Femur (tissue), 1 donor: ENCODE measurements at regions not wholly inside any gene's neighbourhood (a gene's known extent, or its start where the extent isn't known, plus 50 kb on each side); places are given as distances from the start of the nearest gene placed in this dataset.

Experiments
- DNase-seq: peaks from one replicate; pipeline ENCODE4 v3.0.0-alpha.2; 2017

- no peak for DNase-seq
These were observed 131.4 kb downstream of the BBS10 start for GRCh38 chr12:76216585-76217472.

- DNase-seq, result no peak
These were observed 123.6 kb upstream of the NAP1L1 start for GRCh38 chr12:76208129-76208528.

DNA sequence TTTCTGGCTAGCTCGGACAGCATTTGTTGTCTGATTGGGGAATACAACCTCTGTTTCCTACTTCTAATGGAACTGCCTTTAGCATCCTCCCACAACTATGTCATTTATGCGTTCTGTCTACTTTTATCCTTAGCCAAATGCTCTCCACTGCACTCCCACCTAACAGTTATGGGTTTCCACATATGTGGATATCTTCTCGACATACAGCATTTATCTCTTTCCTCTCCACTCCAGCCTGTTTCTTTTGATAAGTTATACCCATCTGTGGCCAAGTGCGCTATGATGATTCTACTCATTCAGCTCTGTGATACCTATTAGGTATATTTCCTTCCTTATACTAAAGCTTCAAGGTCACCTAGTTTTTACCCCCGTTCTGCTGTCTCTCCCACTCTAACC lies 122.2 kb upstream of the NAP1L1 start:
- DNase-seq, result no peak

- no peak for DNase-seq
These were observed 121.7 kb upstream of the NAP1L1 start for GRCh38 chr12:76206039-76206676.

DNA sequence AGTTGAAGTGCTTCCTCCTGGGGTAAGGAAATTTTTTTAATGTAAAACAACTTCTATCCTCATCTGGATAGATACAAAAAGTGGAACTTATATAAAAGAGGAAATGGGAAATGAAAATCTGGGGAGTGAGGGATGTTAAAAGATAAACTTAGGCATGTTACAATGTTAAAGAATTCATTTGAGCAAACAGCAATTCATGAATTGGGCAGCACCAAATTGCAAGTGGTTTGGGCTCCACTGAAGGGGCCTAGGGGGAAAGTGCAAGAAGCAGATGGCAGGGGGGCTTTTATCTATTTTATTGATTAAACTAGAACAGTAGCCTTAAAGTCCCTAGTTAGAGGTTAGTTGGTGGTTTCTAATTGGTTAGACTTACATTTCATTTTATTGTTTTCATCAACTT lies 118.1 kb upstream of the NAP1L1 start:
- no peak for DNase-seq

DNA sequence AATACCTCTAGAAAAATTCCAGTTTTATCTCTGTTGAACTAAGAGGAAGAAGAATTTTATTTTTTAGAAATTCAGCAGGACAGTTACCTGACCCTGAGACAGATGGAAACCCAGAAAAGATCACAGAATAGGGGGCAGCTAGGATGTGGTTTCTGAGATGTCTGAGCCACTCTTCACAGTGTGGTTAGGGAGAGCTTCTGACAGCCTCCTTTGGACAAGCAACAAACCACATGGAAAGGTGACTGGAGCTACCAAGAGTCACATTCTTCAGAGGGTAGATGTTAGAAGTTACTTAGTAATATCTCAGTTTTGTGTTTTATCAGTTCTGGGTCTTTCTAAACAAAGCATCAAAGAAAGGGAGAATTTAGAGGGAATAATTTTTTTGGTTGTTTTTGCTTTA lies 117.3 kb upstream of the NAP1L1 start:
- DNase-seq, result no peak

DNA sequence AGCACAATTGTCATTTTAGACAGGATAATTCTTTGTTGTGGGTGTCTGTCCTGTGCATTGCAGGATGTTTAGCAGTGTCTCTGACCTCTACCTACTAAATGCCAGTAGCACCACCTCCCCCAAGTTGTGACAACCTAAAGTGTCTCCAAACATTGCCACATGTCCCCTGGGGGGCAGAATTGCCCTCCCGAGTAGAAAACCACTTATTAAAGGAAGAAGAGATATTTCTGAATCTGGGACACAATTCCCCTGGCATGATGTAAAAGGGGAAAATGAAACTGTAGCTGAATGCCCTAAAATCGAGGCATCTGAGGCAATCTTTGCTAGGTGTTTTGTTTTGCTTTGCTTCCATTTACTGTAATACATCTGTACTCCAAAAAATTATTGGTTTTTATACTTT lies 116.8 kb upstream of the NAP1L1 start:
- DNase-seq, result no peak

DNA sequence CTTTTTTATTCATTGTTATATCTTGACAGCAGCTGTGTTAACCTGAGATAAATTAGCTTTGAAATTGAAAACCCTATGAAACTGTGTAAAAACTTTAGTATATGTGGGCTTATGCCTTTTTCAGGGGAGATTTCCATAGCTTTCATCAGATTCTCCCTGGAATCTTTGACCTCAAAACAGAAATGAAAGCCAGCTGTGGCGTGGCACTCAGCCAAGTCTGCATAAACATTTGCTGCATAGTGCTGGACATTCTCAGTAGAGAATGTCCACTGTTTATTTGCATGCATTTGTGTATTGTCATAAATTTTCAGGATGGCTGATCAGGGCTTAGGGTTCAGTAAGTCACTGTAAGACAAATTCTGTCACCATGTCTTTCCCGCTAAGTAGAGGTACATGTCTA lies 115.3 kb upstream of the NAP1L1 start:
- DNase-seq, result no peak

- DNase-seq, result no peak
These were observed 114.4 kb upstream of the NAP1L1 start for GRCh38 chr12:76198839-76199238.

DNA sequence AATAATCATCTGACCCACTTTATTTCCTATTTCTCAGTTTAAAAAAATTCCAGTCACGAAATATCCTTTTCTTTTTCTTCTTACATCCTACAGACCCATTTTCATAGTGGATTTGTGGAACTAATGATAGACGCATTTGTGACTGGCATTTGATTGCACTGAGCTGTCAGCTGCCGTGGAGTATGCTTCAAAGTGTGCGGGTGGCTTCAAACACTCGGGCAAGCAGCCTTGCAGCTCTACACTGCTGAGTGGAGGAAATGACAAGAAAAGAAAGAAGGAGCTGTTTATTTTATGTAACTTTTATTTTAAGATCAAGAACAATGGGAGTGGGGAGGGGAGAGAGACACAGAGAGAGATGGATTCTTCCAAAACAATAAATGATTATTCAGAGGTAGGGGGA lies 112.8 kb upstream of the NAP1L1 start:
- DNase-seq, result no peak

DNA sequence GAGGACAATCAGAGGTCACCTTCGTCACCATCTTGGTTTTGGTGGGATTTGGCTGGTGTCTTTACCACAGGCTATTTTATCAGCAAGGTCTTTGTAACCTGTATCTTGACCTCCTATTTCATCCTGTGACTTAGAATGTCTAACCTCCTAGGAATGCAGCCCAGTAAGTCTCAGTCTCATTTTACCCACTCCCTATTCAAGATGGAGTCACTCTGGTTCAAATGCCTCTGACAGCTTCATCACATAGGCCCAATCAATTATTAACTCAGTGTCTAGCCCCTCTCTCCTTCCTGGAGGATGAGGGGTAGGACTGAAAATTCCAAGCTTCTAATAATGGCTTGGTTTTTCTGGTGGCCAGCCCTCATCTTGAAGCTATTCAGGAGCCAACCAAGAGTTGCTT lies 111.4 kb upstream of the NAP1L1 start:
- no peak for DNase-seq

- no peak for DNase-seq
These were observed 110.2 kb upstream of the NAP1L1 start for GRCh38 chr12:76194724-76195123.

DNA sequence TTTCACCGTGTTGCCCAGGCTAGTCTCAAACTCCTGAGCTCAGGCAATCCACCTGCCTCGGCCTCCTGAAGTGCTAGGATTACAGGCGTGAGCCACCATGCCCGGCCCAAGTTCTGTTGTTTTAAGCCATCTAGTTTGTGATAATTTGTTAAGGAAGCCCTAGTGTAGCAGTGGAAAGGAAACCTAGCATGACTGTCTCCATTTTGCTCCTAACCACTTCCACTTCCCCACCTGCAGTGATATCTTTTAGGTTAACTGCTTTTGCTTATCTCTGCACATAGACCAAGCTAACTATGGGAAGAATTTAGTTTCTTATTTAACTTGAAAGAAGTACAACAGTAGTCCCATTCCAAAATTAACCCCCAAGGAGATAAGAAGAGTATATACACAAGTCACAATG lies 109.5 kb upstream of the NAP1L1 start:
- DNase-seq, result no peak

DNA sequence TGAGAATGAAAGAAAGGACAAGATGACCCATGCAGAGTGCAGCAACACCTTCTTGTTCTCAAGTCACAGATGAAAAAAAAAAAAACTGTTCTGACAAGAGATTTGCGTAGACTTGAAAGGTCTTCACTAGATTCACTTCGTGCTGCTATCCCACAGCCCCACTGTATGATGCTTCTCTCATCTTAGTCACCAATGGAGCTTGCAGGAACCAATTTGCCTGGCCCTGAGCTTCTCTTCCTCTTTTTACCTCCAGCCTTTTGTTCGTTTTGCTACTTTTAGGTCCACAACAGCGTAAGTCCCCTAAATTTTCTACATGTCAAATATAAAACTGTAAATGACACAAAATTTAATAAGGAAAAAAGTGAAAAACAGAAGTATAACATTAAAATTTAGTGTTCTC lies 107.9 kb upstream of the NAP1L1 start:
- no peak for DNase-seq

- DNase-seq, result no peak
These were observed 105.8 kb upstream of the NAP1L1 start for GRCh38 chr12:76190299-76190698.

GRCh38 chr12:76189851-76190250 lies 105.4 kb upstream of the NAP1L1 start:
- DNase-seq, result no peak

DNA sequence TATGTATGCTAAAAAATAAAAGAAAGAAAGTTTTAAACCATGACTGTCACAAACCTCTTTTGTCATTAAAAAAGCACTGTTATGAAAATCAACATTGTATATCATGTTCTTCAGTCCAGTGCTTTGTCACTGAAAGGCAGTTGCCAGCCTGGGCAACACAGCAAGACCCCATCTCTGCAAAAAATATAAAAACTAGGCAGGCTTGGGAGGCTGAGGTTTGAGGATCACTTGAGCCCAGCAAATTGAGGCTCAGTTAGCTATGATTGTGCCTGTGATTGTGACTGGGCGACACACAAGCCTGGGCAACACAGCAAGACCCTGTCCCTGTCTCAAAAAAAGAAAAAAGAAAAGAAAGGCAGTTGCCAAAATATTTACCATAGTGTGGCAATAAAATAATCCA lies 102.7 kb upstream of the NAP1L1 start:
- no peak for DNase-seq

- DNase-seq, result no peak
These were observed 101.8 kb upstream of the NAP1L1 start for GRCh38 chr12:76186131-76186906.

- DNase-seq, result peak; percentile 26
These were observed 99.1 kb upstream of the NAP1L1 start for GRCh38 chr12:76183459-76184186.

DNA sequence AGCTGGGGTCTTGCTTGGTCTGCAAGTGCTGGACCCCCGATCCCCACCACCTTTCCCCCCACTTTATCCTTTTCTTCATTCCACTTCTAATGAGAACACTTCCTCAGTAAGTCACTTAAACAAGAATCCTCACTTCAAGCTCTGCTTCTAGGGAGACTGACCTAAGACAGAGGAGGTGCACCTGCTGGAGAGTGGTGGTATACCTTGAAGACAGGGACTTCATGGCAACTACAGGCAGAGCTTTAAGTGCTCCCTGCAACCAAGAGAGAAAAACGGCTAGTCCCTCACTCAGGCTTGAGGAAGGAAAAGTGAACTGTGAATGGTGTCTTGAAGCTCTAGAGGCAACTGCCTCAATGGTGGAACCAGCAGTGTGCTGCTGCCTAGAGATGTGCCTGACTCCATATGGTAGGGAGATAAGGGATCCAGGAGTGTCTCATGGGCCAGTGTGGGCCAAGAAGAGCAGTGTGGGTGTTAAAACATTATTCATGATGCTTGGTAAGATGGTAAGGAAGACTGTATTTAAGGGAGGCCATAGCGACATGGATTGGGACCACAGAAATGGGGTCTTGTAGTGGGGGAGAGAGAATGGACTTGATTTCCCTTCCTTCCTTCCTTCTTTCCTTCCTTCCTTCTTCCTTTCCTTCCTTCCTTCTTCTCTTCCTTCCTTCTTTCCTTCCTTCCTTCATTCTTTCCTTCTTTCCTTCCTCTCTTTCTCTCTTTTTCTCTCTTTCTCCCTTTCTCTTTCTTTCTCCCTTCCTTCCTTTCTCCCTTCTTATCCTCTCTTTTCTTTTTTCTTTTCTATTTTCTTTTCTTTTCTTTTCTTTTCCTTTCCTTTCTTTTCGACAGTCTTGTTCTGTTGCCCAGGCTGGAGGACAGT lies 96.2 kb upstream of the NAP1L1 start:
- no peak for DNase-seq

GRCh38 chr12:76178452-76178851 lies 94.0 kb upstream of the NAP1L1 start:
- DNase-seq, result no peak

GRCh38 chr12:76177821-76178220 lies 93.3 kb upstream of the NAP1L1 start:
- no peak for DNase-seq
